IMR-90 (cell line): ENCODE measurements at regions not wholly inside any gene's neighbourhood (a gene's known extent, or its start where the extent isn't known, plus 50 kb on each side); places are given as distances from the start of the nearest gene placed in this dataset.

Experiments
- ATAC-seq: fragments of 200-7000 bp; cut with Tn5 transposase; 2 replicates; pipeline ENCODE4 v1.9.1; 2020; ENCODE audit warnings: low read depth, mild to moderate bottlenecking, moderate library complexity
- BruUV-seq: library from RNA; stranded (reverse); fragments of 400-500 nt; replicated peaks from 2 replicates; lab custom pipeline; 2021; lab: Mats Ljungman, UMichigan
- CTCF ChIA-PET: fragments of 300-600 bp; formaldehyde crosslinking; extraction: SDS; loops from one replicate; lab custom pipeline; 2021; ENCODE audit warnings: antibody characterized with exemption; lab: Yijun Ruan, JAX
- POLR2A ChIA-PET: fragments of 300-600 bp; sonication (Branson Sonifier 250); formaldehyde crosslinking; loops from one replicate; lab custom pipeline; 2022; ENCODE audit warnings: antibody characterized with exemption; ENCODE audit not compliant: unreplicated experiment; lab: Charles Lee
- DNase-seq: peaks from one replicate; pipeline ENCODE4 v3.0.0; 2013
- H2AFZ ChIP-seq: replicated peaks from 2 replicates; pipeline ENCODE3; 2013; ENCODE audit warnings: low read length, mild to moderate bottlenecking; ENCODE audit not compliant: poor library complexity
- H2AK5ac ChIP-seq: 2 replicates; pipeline ENCODE4 v1.6.1; 2013; ENCODE audit warnings: low read depth, low read length, inconsistent platforms
- H2AK9ac ChIP-seq: replicated peaks from 2 replicates; pipeline ENCODE3; 2013; ENCODE audit warnings: mild to moderate bottlenecking, low read depth, low read length, moderate library complexity; ENCODE audit not compliant: poor library complexity
- H2BK120ac ChIP-seq: 2 replicates; pipeline ENCODE4 v1.6.1; 2013; ENCODE audit warnings: low read depth, low read length, inconsistent platforms
- H2BK15ac ChIP-seq: 3 replicates; pipeline ENCODE4 v1.6.1; 2013; ENCODE audit warnings: low read depth, low read length, inconsistent platforms
- H2BK20ac ChIP-seq: 2 replicates; pipeline ENCODE4 v1.6.1; 2013; ENCODE audit warnings: low read depth, mild to moderate bottlenecking, inconsistent platforms, low read length, moderate library complexity
- H2BK5ac ChIP-seq: 2 replicates; pipeline ENCODE4 v1.6.1; 2013; ENCODE audit warnings: mild to moderate bottlenecking, low read depth, low read length, inconsistent platforms; ENCODE audit not compliant: poor library complexity, severe bottlenecking
- H3K14ac ChIP-seq: replicated peaks from 2 replicates; pipeline ENCODE4 v1.6.1; 2013; ENCODE audit warnings: low read depth, low read length, inconsistent platforms
- H3K18ac ChIP-seq: 2 replicates; pipeline ENCODE4 v1.6.1; 2013; ENCODE audit warnings: low read depth, low read length, control low read depth
- H3K23ac ChIP-seq: 2 replicates; pipeline ENCODE4 v1.6.1; 2013; ENCODE audit warnings: low read depth, low read length, inconsistent platforms
- H3K27ac ChIP-seq: 2 replicates; pipeline ENCODE4 v1.5.1; 2013; ENCODE audit warnings: mild to moderate bottlenecking, control low read depth, low read length; ENCODE audit not compliant: insufficient read depth
- H3K27me3 ChIP-seq: 2 replicates; pipeline ENCODE4 v1.6.1; 2013; ENCODE audit warnings: low read length; ENCODE audit not compliant: control insufficient read depth, insufficient read depth
- H3K36me3 ChIP-seq: 2 replicates; pipeline ENCODE4 v1.6.1; 2013; ENCODE audit warnings: low read length, mixed read lengths; ENCODE audit not compliant: control insufficient read depth, insufficient read depth
- H3K4ac ChIP-seq: 2 replicates; pipeline ENCODE4 v1.6.1; 2013; ENCODE audit warnings: low read depth, low read length, inconsistent platforms
- H3K4me1 ChIP-seq: 2 replicates; pipeline ENCODE4 v1.6.1; 2013; ENCODE audit warnings: low read length, mixed read lengths; ENCODE audit not compliant: control insufficient read depth, insufficient read depth
- H3K4me2 ChIP-seq: 2 replicates; pipeline ENCODE4 v1.6.1; 2013; ENCODE audit warnings: low read depth, mild to moderate bottlenecking, control low read depth, low read length, moderate library complexity
- H3K4me3 ChIP-seq: 2 replicates; pipeline ENCODE4 v1.5.1; 2013; ENCODE audit warnings: low read depth, mild to moderate bottlenecking, control low read depth, low read length, moderate library complexity; ENCODE audit not compliant: insufficient read depth
- H3K56ac ChIP-seq: 2 replicates; pipeline ENCODE4 v1.6.1; 2013; ENCODE audit warnings: low read length, inconsistent platforms; ENCODE audit not compliant: insufficient read depth; ENCODE audit errors: extremely low read depth
- H3K79me1 ChIP-seq, 2 experiments: 2 replicates each; pipeline ENCODE4 v1.6.1; 2013; ENCODE audit warnings: low read length in 2 of 2, inconsistent platforms in 1 of 2, low read depth in 1 of 2
- H3K9ac ChIP-seq: 2 replicates; pipeline ENCODE4 v1.6.1; 2013; ENCODE audit warnings: low read depth, low read length, control low read depth
- H3K9me1 ChIP-seq: 2 replicates; pipeline ENCODE4 v1.6.1; 2013; ENCODE audit warnings: low read length, inconsistent platforms; ENCODE audit not compliant: insufficient read depth
- H3K9me3 ChIP-seq: 2 replicates; pipeline ENCODE4 v1.6.1; 2013; ENCODE audit warnings: low read length; ENCODE audit not compliant: control insufficient read depth, insufficient read depth
- H4K20me1 ChIP-seq: 2 replicates; pipeline ENCODE4 v1.6.1; 2013; ENCODE audit warnings: low read length, inconsistent platforms; ENCODE audit not compliant: insufficient read depth
- H4K5ac ChIP-seq: 2 replicates; pipeline ENCODE4 v1.6.1; 2013; ENCODE audit warnings: mild to moderate bottlenecking, low read depth, low read length, control low read depth
- H4K8ac ChIP-seq, 2 experiments: 2 replicates each; pipeline ENCODE4 v1.6.1; 2013; ENCODE audit warnings: low read depth in 2 of 2, low read length in 2 of 2, control low read depth in 1 of 2, inconsistent platforms in 1 of 2
- H4K91ac ChIP-seq: 2 replicates; pipeline ENCODE4 v1.6.1; 2013; ENCODE audit warnings: low read depth, low read length, inconsistent platforms; ENCODE audit not compliant: insufficient read depth
- FOS ChIP-seq: fragments of 150-350 bp; IDR thresholded peaks from 2 replicates; pipeline ENCODE4 v1.6.1; 2016; ENCODE audit warnings: low read depth, low read length
- MAFK ChIP-seq: IDR thresholded peaks from 2 replicates; pipeline ENCODE4 v1.6.1; 2012; ENCODE audit warnings: low read depth, low read length, improper control_type of control experiment
- MXI1 ChIP-seq: IDR thresholded peaks from 2 replicates; pipeline ENCODE4 v1.6.1; 2012; ENCODE audit warnings: low read depth, mild to moderate bottlenecking, low read length, moderate library complexity, borderline replicate concordance
- POLR2A ChIP-seq: IDR thresholded peaks from 2 replicates; pipeline ENCODE4 v1.6.1; 2012; ENCODE audit warnings: mild to moderate bottlenecking, low read depth, low read length
- WGBS, 2 experiments: methylation state at CpG; one replicate each; pipeline versions ENCODE4 v1.1.5 to v1.1.7; 2013; ENCODE audit warnings: missing lambda C conversion rate in 2 of 2; ENCODE audit not compliant: insufficient read length in 1 of 2; ENCODE audit errors: extremely low coverage in 2 of 2; 5-methylcytosine and 5-hydroxymethylcytosine counted together
- dilution Hi-C: fragments of 300-500 bp; cut with HindIII; formaldehyde crosslinking; loops from one replicate; pipeline ENCODE4 v1.14.3; 2018; ENCODE audit warnings: low sequenced_read_pairs; ENCODE audit not compliant: unreplicated experiment
- in situ Hi-C: fragments of 300-500 bp; cut with MboI; formaldehyde crosslinking; loops from 3 replicates; pipeline ENCODE4 v1.14.3; 2019; ENCODE audit warnings: low sequenced_read_pairs, inconsistent platforms, mixed read lengths
- intact Hi-C: fragments of 100-400 bp; cut with micrococcal nuclease; formaldehyde crosslinking; loops from 2 replicates; pipeline ENCODE4 v1.10.0; 2022
- TF ChIP-seq, protein P1 (sequence below): fragments of 150-350 bp; IDR thresholded peaks from 2 replicates; pipeline ENCODE4 v1.6.1; 2016; ENCODE audit warnings: low read depth, mild to moderate bottlenecking, low read length, moderate library complexity, borderline replicate concordance

DNA sequence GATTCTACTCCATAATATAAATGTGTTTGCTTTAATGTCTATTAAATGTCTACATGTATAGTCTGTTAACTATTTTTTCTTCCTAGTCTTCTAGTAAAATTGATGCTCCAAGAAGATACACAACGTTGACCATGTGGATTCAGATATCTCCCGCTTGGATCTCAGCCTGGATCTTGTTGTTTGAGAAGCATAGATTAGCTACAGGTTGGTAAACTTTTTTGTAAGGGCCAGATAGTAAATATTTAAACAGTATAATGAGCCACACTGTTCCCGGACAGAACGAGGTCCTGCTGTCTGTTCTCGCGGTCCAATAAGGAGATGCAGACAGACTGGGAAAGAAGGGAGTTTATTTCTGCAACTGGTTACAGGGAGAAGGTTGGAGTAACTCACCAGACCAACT, 86.2 kb upstream of the IL12B start:
- TF ChIP-seq, protein P1, sequence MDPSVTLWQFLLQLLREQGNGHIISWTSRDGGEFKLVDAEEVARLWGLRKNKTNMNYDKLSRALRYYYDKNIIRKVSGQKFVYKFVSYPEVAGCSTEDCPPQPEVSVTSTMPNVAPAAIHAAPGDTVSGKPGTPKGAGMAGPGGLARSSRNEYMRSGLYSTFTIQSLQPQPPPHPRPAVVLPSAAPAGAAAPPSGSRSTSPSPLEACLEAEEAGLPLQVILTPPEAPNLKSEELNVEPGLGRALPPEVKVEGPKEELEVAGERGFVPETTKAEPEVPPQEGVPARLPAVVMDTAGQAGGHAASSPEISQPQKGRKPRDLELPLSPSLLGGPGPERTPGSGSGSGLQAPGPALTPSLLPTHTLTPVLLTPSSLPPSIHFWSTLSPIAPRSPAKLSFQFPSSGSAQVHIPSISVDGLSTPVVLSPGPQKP, result no peak
- TF ChIP-seq POLR2A, result no peak
- no peak for TF ChIP-seq MAFK
- TF ChIP-seq MXI1, result no peak
- no peak for TF ChIP-seq FOS
- BruUV-seq, result no TSS peak
- WGBS, 2 experiments, result no CpG with 5 or more reads among the region's 6 CpGs
- no peak overlapping the region for H2AK5ac ChIP-seq
- H4K20me1 ChIP-seq, result no peaks in the 10 kb centered on the region
- intact Hi-C loops (no loop called here), in situ Hi-C loops (no loop called here), dilution Hi-C loops (no loop called here)
- H3K56ac ChIP-seq, result no peak overlapping the region
- no peak overlapping the region for H3K4me3 ChIP-seq
- H3K23ac ChIP-seq, result no peak overlapping the region
- H2BK15ac ChIP-seq, result no peak overlapping the region
- no peak overlapping the region for H3K18ac ChIP-seq
- no peak overlapping the region for H4K5ac ChIP-seq
- CTCF ChIA-PET, result no interaction called here
- no peak overlapping the region for H4K91ac ChIP-seq
- no peaks in the 10 kb centered on the region for H3K79me1 ChIP-seq
- no peak overlapping the region for H2BK5ac ChIP-seq
- H3K9me3 ChIP-seq, result no peaks in the 10 kb centered on the region
- no peak overlapping the region for H3K4ac ChIP-seq
- H3K4me1 ChIP-seq, result no peaks in the 10 kb centered on the region
- no peaks in the 10 kb centered on the region for H3K36me3 ChIP-seq
- H3K9me1 ChIP-seq, result no peaks in the 10 kb centered on the region
- H3K4me2 ChIP-seq, result no peak overlapping the region
- no peak overlapping the region for H3K9ac ChIP-seq
- H4K8ac ChIP-seq, result no peak overlapping the region
- H2BK20ac ChIP-seq, result no peak overlapping the region
- no peak overlapping the region for H3K14ac ChIP-seq
- DNase-seq, result no peak
- H2BK120ac ChIP-seq, result no peak overlapping the region
- ATAC-seq, result no peak
- H2AK9ac ChIP-seq, result no peak overlapping the region
- no peaks in the 10 kb centered on the region for H3K27me3 ChIP-seq
- H2AFZ ChIP-seq, result no peak overlapping the region
- no peak overlapping the region for H3K27ac ChIP-seq
- POLR2A ChIA-PET, result no interaction called here
